ENCODE measurements at regions not wholly inside any gene's neighbourhood (a gene's known extent, or its start where the extent isn't known, plus 50 kb on each side); places are given as distances from the start of the nearest gene placed in this dataset.

DNA sequence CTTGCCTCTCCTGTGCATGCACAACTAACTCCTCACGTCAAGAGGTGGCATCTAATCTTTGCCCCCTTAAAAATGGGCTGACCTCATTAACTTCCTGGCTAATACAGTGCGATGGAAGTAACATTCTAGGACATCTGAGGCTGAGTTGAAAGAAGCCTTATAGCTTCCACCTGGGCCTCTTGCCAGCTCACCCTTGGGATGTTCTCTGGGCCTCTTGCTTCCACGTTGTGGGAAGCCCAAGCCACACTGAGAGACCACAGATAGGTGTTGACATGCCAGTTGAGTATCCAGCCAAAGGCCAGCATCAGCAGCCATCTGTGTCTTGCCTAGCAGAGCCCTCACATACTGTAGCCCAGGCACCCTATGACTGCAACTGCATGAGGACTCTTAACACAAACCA is 60.8 kb upstream of the GDF10 start:
- H3K36me3 Mint-ChIP-seq (ENCODE audit: low read depth): no peaks in the 10 kb centered on the region
- H3K9me3 Mint-ChIP-seq (ENCODE audit: low read depth): peaks cover 7% of the 10 kb centered on the region
- no peak overlapping the region for H3K4me3 Mint-ChIP-seq (ENCODE audit: unreplicated experiment)
- no peak for DNase-seq (ENCODE audit: low spot score)
- peaks cover 7% of the 10 kb centered on the region for H3K27me3 Mint-ChIP-seq (ENCODE audit: low read depth)
- peaks cover 8% of the 10 kb centered on the region for H3K4me1 Mint-ChIP-seq (ENCODE audit: low read depth)
- H3K27ac Mint-ChIP-seq (ENCODE audit: unreplicated experiment): no peak overlapping the region
- TF ChIP-seq, protein P1, sequence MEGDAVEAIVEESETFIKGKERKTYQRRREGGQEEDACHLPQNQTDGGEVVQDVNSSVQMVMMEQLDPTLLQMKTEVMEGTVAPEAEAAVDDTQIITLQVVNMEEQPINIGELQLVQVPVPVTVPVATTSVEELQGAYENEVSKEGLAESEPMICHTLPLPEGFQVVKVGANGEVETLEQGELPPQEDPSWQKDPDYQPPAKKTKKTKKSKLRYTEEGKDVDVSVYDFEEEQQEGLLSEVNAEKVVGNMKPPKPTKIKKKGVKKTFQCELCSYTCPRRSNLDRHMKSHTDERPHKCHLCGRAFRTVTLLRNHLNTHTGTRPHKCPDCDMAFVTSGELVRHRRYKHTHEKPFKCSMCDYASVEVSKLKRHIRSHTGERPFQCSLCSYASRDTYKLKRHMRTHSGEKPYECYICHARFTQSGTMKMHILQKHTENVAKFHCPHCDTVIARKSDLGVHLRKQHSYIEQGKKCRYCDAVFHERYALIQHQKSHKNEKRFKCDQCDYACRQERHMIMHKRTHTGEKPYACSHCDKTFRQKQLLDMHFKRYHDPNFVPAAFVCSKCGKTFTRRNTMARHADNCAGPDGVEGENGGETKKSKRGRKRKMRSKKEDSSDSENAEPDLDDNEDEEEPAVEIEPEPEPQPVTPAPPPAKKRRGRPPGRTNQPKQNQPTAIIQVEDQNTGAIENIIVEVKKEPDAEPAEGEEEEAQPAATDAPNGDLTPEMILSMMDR (IDR thresholded peaks at IDR 0.05): no peak

DNA sequence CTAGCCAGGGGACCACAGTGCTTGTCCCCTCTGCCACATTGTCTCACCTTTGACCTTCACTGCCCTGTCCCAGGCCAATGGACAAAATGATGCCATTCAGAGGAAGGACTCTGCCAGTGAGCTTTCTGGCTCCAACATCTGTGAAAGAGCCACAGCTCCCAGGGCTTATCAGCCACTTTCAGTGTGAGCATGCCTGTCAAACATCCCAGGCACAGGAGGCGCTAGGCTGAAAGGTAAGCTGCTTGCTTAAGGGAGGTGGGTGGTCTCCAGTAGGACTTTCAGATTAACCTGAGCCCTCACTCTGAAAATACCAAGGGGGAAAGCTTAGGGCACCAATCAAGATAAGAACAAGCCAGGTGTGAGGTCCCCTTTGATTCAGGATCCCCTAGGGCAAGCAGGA is 59.8 kb upstream of the GDF10 start:
- no peak overlapping the region for H3K4me3 Mint-ChIP-seq (ENCODE audit: unreplicated experiment)
- DNase-seq (ENCODE audit: low spot score): no peak
- H3K27ac Mint-ChIP-seq (ENCODE audit: unreplicated experiment): no peak overlapping the region
- H3K9me3 Mint-ChIP-seq (ENCODE audit: low read depth): peaks cover 7% of the 10 kb centered on the region
- peaks cover 8% of the 10 kb centered on the region for H3K4me1 Mint-ChIP-seq (ENCODE audit: low read depth)
- peaks cover 7% of the 10 kb centered on the region for H3K27me3 Mint-ChIP-seq (ENCODE audit: low read depth)
- TF ChIP-seq, protein P1 (IDR thresholded peaks at IDR 0.05): no peak
- no peaks in the 10 kb centered on the region for H3K36me3 Mint-ChIP-seq (ENCODE audit: low read depth)

- TF ChIP-seq, protein P1 (IDR thresholded peaks at IDR 0.05): no peak
- Mint-ChIP-seq H3K9me3 (ENCODE audit: low read depth) (peaks cover 4% of the 10 kb centered on the region), H3K36me3 (ENCODE audit: low read depth) (no peaks in the 10 kb centered on the region)
These were observed 58.7 kb upstream of the GDF10 start for GRCh38 chr10:47241256-47241655.

GRCh38 chr10:47241946-47242867 is 57.8 kb upstream of the GDF10 start:
- TF ChIP-seq, protein P1 (IDR thresholded peaks at IDR 0.05): no peak
- Mint-ChIP-seq H3K9me3 (ENCODE audit: low read depth) (no peaks in the 10 kb centered on the region), H3K27me3 (ENCODE audit: low read depth) (peaks cover 7% of the 10 kb centered on the region), H3K36me3 (ENCODE audit: low read depth) (no peaks in the 10 kb centered on the region), H3K27ac (ENCODE audit: unreplicated experiment) (no peak overlapping the region), H3K4me3 (ENCODE audit: unreplicated experiment) (no peak overlapping the region), H3K4me1 (ENCODE audit: low read depth) (peaks cover 8% of the 10 kb centered on the region)
- no peak for DNase-seq (ENCODE audit: low spot score)

More at GRCh38 chr10:47241256-47241655, 58.7 kb upstream of the GDF10 start:
- Mint-ChIP-seq H3K27ac (ENCODE audit: unreplicated experiment) (no peak overlapping the region), H3K4me1 (ENCODE audit: low read depth) (peaks cover 8% of the 10 kb centered on the region), H3K27me3 (ENCODE audit: low read depth) (peaks cover 7% of the 10 kb centered on the region), H3K4me3 (ENCODE audit: unreplicated experiment) (no peak overlapping the region)
- DNase-seq (ENCODE audit: low spot score): no peak

- H3K4me3 Mint-ChIP-seq (ENCODE audit: unreplicated experiment): no peak overlapping the region
These were observed 56.6 kb upstream of the GDF10 start for GRCh38 chr10:47243356-47243755.

More at GRCh38 chr10:47243356-47243755, 56.6 kb upstream of the GDF10 start:
- no peak for DNase-seq (ENCODE audit: low spot score)
- TF ChIP-seq, protein P1 (IDR thresholded peaks at IDR 0.05): no peak
- Mint-ChIP-seq H3K9me3 (ENCODE audit: low read depth) (no peaks in the 10 kb centered on the region), H3K4me1 (ENCODE audit: low read depth) (peaks cover 14% of the 10 kb centered on the region), H3K27me3 (ENCODE audit: low read depth) (peaks cover 7% of the 10 kb centered on the region), H3K27ac (ENCODE audit: unreplicated experiment) (no peak overlapping the region), H3K36me3 (ENCODE audit: low read depth) (no peaks in the 10 kb centered on the region)
